ENCODE measurements at regions not wholly inside any gene's neighbourhood (a gene's known extent, or its start where the extent isn't known, plus 50 kb on each side); places are given as distances from the start of the nearest gene placed in this dataset.

DNA sequence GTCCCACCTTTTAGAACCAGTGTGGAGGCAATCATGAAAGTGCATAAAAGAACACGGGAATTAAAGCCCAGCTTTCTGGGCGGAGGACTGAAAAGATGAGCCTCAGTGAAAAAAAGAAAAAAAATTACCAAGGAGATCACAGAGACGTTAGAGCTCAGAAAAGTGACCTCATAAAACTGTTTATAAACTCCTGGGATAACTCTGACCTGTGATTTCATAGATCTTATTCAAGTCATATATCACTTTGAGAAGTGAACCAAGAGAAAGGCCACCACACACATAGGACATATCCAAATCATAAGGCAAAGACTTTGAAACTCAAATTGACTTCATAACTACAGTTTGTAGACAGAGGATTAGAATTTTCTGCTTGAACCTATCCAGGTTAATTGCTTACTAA, 90.1 kb downstream of the KCNJ2 start:
- TF ChIP-seq, protein P1, sequence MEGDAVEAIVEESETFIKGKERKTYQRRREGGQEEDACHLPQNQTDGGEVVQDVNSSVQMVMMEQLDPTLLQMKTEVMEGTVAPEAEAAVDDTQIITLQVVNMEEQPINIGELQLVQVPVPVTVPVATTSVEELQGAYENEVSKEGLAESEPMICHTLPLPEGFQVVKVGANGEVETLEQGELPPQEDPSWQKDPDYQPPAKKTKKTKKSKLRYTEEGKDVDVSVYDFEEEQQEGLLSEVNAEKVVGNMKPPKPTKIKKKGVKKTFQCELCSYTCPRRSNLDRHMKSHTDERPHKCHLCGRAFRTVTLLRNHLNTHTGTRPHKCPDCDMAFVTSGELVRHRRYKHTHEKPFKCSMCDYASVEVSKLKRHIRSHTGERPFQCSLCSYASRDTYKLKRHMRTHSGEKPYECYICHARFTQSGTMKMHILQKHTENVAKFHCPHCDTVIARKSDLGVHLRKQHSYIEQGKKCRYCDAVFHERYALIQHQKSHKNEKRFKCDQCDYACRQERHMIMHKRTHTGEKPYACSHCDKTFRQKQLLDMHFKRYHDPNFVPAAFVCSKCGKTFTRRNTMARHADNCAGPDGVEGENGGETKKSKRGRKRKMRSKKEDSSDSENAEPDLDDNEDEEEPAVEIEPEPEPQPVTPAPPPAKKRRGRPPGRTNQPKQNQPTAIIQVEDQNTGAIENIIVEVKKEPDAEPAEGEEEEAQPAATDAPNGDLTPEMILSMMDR (IDR thresholded peaks at IDR 0.05), result no peak
- no peak for TF ChIP-seq OVOL2 (CRISPR knock-in tag; IDR thresholded peaks at IDR 0.05; ENCODE audit: borderline replicate concordance)
- TF ChIP-seq, protein P2, sequence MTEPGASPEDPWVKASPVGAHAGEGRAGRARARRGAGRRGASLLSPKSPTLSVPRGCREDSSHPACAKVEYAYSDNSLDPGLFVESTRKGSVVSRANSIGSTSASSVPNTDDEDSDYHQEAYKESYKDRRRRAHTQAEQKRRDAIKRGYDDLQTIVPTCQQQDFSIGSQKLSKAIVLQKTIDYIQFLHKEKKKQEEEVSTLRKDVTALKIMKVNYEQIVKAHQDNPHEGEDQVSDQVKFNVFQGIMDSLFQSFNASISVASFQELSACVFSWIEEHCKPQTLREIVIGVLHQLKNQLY (CRISPR knock-in tag; IDR thresholded peaks at IDR 0.05), result no peak
- TF ChIP-seq ZNF121 (CRISPR knock-in tag; IDR thresholded peaks at IDR 0.05), result no peak
- TF ChIP-seq, protein P3, sequence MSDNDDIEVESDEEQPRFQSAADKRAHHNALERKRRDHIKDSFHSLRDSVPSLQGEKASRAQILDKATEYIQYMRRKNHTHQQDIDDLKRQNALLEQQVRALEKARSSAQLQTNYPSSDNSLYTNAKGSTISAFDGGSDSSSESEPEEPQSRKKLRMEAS (CRISPR knock-in tag; IDR thresholded peaks at IDR 0.05), result no peak
- TF ChIP-seq, protein P4, sequence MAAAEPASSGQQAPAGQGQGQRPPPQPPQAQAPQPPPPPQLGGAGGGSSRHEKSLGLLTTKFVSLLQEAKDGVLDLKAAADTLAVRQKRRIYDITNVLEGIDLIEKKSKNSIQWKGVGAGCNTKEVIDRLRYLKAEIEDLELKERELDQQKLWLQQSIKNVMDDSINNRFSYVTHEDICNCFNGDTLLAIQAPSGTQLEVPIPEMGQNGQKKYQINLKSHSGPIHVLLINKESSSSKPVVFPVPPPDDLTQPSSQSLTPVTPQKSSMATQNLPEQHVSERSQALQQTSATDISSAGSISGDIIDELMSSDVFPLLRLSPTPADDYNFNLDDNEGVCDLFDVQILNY (CRISPR knock-in tag; IDR thresholded peaks at IDR 0.05), result no peak
- TF ChIP-seq ZNF138 (CRISPR knock-in tag; conservative IDR thresholded peaks at IDR 0.05), result no peak
- TF ChIP-seq MXD4 (CRISPR knock-in tag; IDR thresholded peaks at IDR 0.05; ENCODE audit: borderline replicate concordance), result no peak
